ENCODE measurements at regions not wholly inside any gene's neighbourhood (a gene's known extent, or its start where the extent isn't known, plus 50 kb on each side); places are given as distances from the start of the nearest gene placed in this dataset.

DNA sequence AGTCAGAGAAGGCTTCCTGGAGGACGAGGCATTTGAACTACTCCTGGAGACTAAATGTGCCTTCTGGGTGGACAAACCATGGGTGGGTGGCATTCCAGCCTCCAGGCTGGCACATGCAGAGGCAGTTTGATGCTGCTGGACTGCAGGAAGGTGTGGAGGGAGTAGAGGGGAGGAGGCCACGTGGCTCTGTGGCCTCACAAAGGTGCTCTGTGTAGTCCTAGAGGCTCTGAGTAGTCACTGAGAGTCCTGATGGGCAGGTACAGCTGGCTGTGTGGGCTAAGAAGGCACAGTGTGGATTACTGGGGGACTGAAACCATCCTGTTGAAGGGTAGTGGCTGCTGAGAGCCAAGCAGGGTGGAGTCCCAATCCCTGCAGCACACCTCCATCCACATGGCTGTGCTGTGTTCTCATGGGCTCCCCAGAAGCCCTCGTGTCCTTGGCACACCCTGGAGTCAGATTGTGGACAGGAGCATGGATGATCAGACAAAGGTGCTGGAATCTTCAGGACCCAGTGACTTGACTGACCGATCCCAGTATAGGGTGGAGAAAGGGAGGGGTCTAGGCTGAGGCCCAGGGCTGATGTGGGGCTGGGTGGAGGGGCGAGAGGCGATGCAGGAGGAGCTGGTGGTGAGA lies 87.4 kb upstream of the HS6ST1 start:
- TF ChIP-seq CTCF (optimal IDR thresholded peaks at IDR 0.05 in 1 of 3, IDR thresholded peaks at IDR 0.05 in 1 of 3, conservative IDR thresholded peaks at IDR 0.05 in 1 of 3; ENCODE audit: extremely low read depth in 1 of 3, insufficient read depth in 2 of 3, low read length in 3 of 3) (no peak), EZH2 (IDR thresholded peaks at IDR 0.05; ENCODE audit: low read length) (no peak)
